ENCODE measurements at regions not wholly inside any gene's neighbourhood (a gene's known extent, or its start where the extent isn't known, plus 50 kb on each side); places are given as distances from the start of the nearest gene placed in this dataset.

- no peak for TF ChIP-seq POLR2AphosphoS5 (IDR thresholded peaks at IDR 0.05; ENCODE audit: low read depth, low read length)
- TF ChIP-seq POU2F2 (IDR thresholded peaks at IDR 0.05; ENCODE audit: low read depth, low read length) = no peak
- no peak for TF ChIP-seq TAF1 (IDR thresholded peaks at IDR 0.05; ENCODE audit: low read depth, low read length)
- TF ChIP-seq POLR2A (IDR thresholded peaks at IDR 0.05; ENCODE audit: low read depth, low read length) = no peak
- TF ChIP-seq SPI1 (IDR thresholded peaks at IDR 0.05; ENCODE audit: low read depth, low read length) = no peak
- TF ChIP-seq PAX5 (IDR thresholded peaks at IDR 0.05; ENCODE audit: insufficient read depth, low read length, severe bottlenecking) = no peak
- FAIRE-seq = no peak
Measured at GRCh38 chr1:217373761-217374701, 256.9 kb downstream of the GPATCH2 start.

GRCh38 chr1:217372049-217372970 is 258.6 kb downstream of the GPATCH2 start:
- no peak for DNase-seq (ENCODE audit: insufficient read length, low spot score)
- FAIRE-seq = no peak
- TF ChIP-seq TAF1 (IDR thresholded peaks at IDR 0.05; ENCODE audit: low read depth, low read length) (no peak), POLR2AphosphoS5 (IDR thresholded peaks at IDR 0.05; ENCODE audit: low read depth, low read length) (no peak), SPI1 (IDR thresholded peaks at IDR 0.05; ENCODE audit: low read depth, low read length) (no peak), POLR2A (IDR thresholded peaks at IDR 0.05; ENCODE audit: low read depth, low read length) (no peak), POU2F2 (IDR thresholded peaks at IDR 0.05; ENCODE audit: low read depth, low read length) (no peak), PAX5 (IDR thresholded peaks at IDR 0.05; ENCODE audit: insufficient read depth, low read length, severe bottlenecking) (no peak)

More at GRCh38 chr1:217373761-217374701, 256.9 kb downstream of the GPATCH2 start:
- no peak for DNase-seq (ENCODE audit: insufficient read length, low spot score)

GRCh38 chr1:217370757-217371156 is 260.1 kb downstream of the GPATCH2 start:
- no peak for DNase-seq (ENCODE audit: insufficient read length, low spot score)
- FAIRE-seq = no peak
- TF ChIP-seq PAX5 (IDR thresholded peaks at IDR 0.05; ENCODE audit: insufficient read depth, low read length, severe bottlenecking) = no peak
- no peak for TF ChIP-seq SPI1 (IDR thresholded peaks at IDR 0.05; ENCODE audit: low read depth, low read length)
- no peak for TF ChIP-seq POLR2AphosphoS5 (IDR thresholded peaks at IDR 0.05; ENCODE audit: low read depth, low read length)
- no peak for TF ChIP-seq TAF1 (IDR thresholded peaks at IDR 0.05; ENCODE audit: low read depth, low read length)
- no peak for TF ChIP-seq POLR2A (IDR thresholded peaks at IDR 0.05; ENCODE audit: low read depth, low read length)
- no peak for TF ChIP-seq POU2F2 (IDR thresholded peaks at IDR 0.05; ENCODE audit: low read depth, low read length)

- DNase-seq (ENCODE audit: insufficient read length, low spot score) = no peak
- FAIRE-seq = no peak
Measured at GRCh38 chr1:217369996-217370551, 260.8 kb downstream of the GPATCH2 start.

GRCh38 chr1:217369271-217369981 is 261.5 kb downstream of the GPATCH2 start:
- DNase-seq (ENCODE audit: insufficient read length, low spot score) (peak; percentile 12), FAIRE-seq (no peak)
- TF ChIP-seq TAF1 (IDR thresholded peaks at IDR 0.05; ENCODE audit: low read depth, low read length) (no peak), POU2F2 (IDR thresholded peaks at IDR 0.05; ENCODE audit: low read depth, low read length) (0 out of 2 replicates have a peak, but pooled peaks have one; percentile 52), SPI1 (IDR thresholded peaks at IDR 0.05; ENCODE audit: low read depth, low read length) (0 out of 2 replicates have a peak, but pooled peaks have one; percentile 1)

More at GRCh38 chr1:217369996-217370551, 260.8 kb downstream of the GPATCH2 start:
- TF ChIP-seq POLR2A (IDR thresholded peaks at IDR 0.05; ENCODE audit: low read depth, low read length) (no peak), POLR2AphosphoS5 (IDR thresholded peaks at IDR 0.05; ENCODE audit: low read depth, low read length) (no peak), PAX5 (IDR thresholded peaks at IDR 0.05; ENCODE audit: insufficient read depth, low read length, severe bottlenecking) (no peak), TAF1 (IDR thresholded peaks at IDR 0.05; ENCODE audit: low read depth, low read length) (no peak), POU2F2 (IDR thresholded peaks at IDR 0.05; ENCODE audit: low read depth, low read length) (no peak), SPI1 (IDR thresholded peaks at IDR 0.05; ENCODE audit: low read depth, low read length) (no peak)

GRCh38 chr1:217364220-217364619 is 266.7 kb downstream of the GPATCH2 start:
- no peak for FAIRE-seq
- no peak for DNase-seq (ENCODE audit: insufficient read length, low spot score)
- TF ChIP-seq SPI1 (IDR thresholded peaks at IDR 0.05; ENCODE audit: low read depth, low read length) = no peak
- TF ChIP-seq POLR2A (IDR thresholded peaks at IDR 0.05; ENCODE audit: low read depth, low read length) = no peak
- TF ChIP-seq POU2F2 (IDR thresholded peaks at IDR 0.05; ENCODE audit: low read depth, low read length) = no peak
- TF ChIP-seq PAX5 (IDR thresholded peaks at IDR 0.05; ENCODE audit: insufficient read depth, low read length, severe bottlenecking) = no peak
- no peak for TF ChIP-seq POLR2AphosphoS5 (IDR thresholded peaks at IDR 0.05; ENCODE audit: low read depth, low read length)
- no peak for TF ChIP-seq TAF1 (IDR thresholded peaks at IDR 0.05; ENCODE audit: low read depth, low read length)

- no peak for FAIRE-seq
- DNase-seq (ENCODE audit: insufficient read length, low spot score) = no peak
- no peak for TF ChIP-seq TAF1 (IDR thresholded peaks at IDR 0.05; ENCODE audit: low read depth, low read length)
Measured at GRCh38 chr1:217363319-217363718, 267.6 kb downstream of the GPATCH2 start.

GRCh38 chr1:217360510-217360909 is 270.4 kb downstream of the GPATCH2 start:
- TF ChIP-seq TAF1 (IDR thresholded peaks at IDR 0.05; ENCODE audit: low read depth, low read length) = no peak
- DNase-seq (ENCODE audit: insufficient read length, low spot score) (no peak), FAIRE-seq (no peak)

GRCh38 chr1:217354895-217355294 is 276.0 kb downstream of the GPATCH2 start:
- TF ChIP-seq POLR2AphosphoS5 (IDR thresholded peaks at IDR 0.05; ENCODE audit: low read depth, low read length) (no peak), PAX5 (IDR thresholded peaks at IDR 0.05; ENCODE audit: insufficient read depth, low read length, severe bottlenecking) (no peak), POLR2A (IDR thresholded peaks at IDR 0.05; ENCODE audit: low read depth, low read length) (no peak)
- DNase-seq (ENCODE audit: insufficient read length, low spot score) (no peak), FAIRE-seq (no peak)

All from GM12891 (cell line).